Stimulated activated CD4-positive, alpha-beta T cell treated with anti-CD3 and anti-CD28 coated beads, Interleukin-12 subunit alpha, Interleukin-12 subunit beta, amount 100 ng/mL, for 48 hours (primary cell): ENCODE measurements at regions not wholly inside any gene's neighbourhood (a gene's known extent, or its start where the extent isn't known, plus 50 kb on each side); places are given as distances from the start of the nearest gene placed in this dataset.

Source experiments
- DNase-seq, 3 donors: peaks; one replicate each; pipeline ENCODE4 v3.0.0-alpha.2; 2020; ENCODE audit warnings: low read depth in 2 of 3, low spot score in 1 of 3

GRCh38 chr13:73684286-73684685 lies 449.9 kb downstream of the KLF12 start:
- no peak for DNase-seq

DNA sequence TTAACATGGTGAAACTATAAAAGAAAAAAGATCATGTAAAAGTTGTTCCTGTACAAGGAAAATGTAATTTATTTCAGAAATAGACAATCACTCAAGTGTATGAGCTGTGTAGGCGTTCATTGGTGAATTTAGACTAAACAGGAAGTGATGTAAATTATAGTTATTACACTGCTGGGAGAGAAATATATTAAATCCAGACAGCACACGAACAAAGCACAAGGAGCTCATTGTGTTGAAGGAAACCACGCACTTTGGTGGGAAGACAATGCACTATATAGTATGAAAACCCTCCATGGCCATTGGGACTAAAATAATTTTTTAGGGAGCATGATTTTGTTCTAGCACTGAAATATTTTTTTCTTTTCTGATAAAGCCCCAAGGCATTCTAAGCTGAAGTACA lies 450.5 kb downstream of the KLF12 start:
- no peak for DNase-seq

DNA sequence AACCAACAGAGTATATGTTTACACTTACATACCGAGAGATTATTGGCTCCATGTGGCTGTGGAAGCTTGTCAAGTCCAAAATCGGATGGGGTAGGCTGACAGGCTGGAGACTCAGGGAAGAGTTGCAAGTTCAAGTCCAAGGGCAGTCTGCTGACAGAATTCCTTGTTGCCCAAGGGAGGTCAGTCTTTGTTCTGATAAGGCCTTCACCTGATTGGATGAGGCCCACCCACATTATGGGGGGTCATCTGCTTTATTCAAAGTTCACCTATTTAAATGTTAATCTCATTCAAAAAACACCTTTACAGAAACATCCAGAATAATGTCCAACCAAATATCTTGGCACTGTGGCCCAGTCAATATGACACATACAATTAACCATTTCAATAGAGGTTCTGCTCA lies 452.4 kb downstream of the KLF12 start:
- no peak for DNase-seq

GRCh38 chr13:73681015-73681414 lies 453.2 kb downstream of the KLF12 start:
- no peak for DNase-seq

DNA sequence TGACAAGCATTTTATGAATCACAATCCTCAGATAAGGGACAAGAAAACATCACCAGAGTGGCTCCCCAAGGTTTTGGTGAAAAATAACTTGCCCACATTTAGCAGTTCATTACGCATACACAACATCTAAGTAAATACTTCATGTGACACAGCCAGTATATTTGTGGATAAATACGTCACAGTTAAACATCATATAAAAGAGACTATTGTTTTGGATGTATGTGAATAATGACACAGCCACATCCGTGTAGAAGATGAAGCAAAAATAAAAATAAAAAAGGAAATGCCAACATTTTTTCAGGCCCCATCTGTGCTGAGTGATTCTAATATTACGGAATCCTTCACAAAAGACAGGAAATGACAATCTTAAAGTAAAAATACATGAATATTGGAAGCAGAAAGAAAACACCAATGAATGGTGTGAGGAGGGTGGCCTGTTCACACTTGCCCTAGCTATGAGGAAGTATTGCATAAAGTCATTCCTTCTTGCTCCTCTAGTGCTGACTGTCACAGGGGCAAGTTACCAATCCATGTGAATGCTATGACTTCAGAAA lies 457.1 kb downstream of the KLF12 start:
- DNase-seq = no peak

GRCh38 chr13:73676550-73677047 lies 457.6 kb downstream of the KLF12 start:
- no peak for DNase-seq

DNA sequence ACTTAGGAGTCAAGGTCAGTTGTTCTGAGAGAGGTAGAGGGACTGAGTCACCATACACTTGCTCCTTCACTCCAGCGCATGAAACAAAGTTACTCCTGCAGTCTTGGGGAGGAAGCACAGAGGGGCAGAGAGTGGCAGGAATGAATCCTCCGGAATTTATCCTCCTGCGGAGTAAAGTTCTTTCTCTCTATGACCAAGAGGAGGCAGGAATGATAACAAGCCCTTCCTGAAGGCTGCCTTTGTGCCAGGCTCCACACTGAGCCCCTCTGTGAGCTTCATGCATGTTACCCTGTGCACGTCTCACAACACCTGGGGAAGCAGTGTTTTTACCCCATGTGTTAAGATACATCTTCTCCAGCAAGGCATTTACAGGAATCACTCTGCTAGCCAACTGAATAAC lies 458.4 kb downstream of the KLF12 start:
- DNase-seq = no peak

DNA sequence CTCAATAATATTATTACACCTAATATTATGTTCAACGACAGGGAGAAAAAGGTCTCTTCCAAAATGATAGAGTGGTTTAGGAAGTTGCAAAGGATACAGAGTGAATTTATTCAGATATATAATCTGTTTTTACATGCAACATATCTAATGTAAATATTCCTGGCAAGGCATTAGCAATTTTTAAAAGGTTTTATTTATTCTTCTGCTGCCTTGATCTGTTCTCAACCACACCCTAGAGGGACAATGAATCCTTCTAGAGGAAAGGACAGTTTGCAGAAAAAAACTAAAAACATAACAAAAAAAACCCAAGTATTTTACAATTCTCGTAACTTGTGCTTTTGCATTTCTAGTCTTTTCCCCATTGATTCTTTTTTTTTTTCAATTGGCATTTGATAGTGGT lies 459.6 kb downstream of the KLF12 start:
- no peak for DNase-seq

- no peak for DNase-seq
Observed at GRCh38 chr13:73673931-73674330, 460.3 kb downstream of the KLF12 start.

DNA sequence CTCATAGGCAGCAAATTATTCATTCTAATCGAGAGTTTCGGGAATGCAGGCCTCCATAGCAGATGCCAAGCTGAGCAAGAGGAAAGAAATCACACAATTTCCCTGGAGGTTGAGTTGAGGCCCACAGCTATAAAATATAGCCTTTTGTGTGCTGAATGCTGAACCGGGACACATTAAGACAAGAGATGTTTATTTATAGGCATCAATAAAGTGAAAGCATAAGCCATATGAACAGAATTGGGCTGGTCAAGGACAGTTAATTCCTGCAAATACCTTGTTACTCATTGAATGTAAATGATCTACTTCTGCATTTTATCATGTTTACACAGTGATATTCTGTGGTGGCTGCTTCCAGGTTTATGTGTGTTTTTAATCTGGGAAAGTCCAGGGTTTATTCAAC lies 461.7 kb downstream of the KLF12 start:
- DNase-seq = no peak

GRCh38 chr13:73671732-73672131 lies 462.5 kb downstream of the KLF12 start:
- DNase-seq = no peak

DNA sequence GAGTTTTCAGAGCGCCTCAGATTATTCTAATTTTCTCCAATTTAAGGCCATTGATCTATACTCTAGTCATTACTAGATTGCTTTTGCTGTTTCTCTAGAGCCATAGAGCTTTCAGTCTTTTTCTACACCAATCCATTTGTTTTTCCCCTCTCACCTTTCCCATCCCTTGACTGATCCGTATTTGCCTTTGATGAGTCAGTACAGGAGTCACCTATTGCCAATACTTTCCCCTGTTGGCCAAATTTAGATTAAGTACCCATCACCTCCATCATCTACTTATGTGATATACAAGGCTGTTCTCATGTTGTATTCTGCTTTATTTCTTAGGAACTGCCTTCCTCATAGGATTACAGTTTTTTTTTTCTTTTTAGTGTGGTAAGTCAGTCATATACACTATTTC lies 463.2 kb downstream of the KLF12 start:
- DNase-seq = no peak

GRCh38 chr13:73667756-73668155 lies 466.4 kb downstream of the KLF12 start:
- no peak for DNase-seq

DNA sequence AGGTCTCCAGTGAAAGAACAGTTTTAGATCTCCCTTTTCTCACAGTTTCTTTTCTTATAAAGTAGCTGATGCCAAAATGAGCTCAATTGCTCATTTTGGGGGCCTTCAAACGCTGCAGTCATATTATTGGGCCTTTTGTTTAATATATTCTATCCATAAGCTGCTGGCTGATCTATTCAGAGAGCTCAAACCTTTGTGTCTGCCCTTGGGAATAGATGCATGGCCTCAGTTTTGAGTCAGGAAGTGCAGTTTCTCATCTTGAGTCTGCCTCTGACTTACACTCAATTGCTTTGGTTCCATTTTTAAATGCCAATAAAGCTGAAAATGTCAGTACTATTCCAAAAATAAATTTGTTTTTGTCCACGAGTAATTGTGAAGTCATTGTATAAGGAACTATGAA lies 468.9 kb downstream of the KLF12 start:
- DNase-seq = no peak

GRCh38 chr13:73664851-73665250 lies 469.4 kb downstream of the KLF12 start:
- no peak for DNase-seq

GRCh38 chr13:73662833-73663232 lies 471.4 kb downstream of the KLF12 start:
- DNase-seq = no peak

GRCh38 chr13:73661687-73662425 lies 472.3 kb downstream of the KLF12 start:
- no peak for DNase-seq

DNA sequence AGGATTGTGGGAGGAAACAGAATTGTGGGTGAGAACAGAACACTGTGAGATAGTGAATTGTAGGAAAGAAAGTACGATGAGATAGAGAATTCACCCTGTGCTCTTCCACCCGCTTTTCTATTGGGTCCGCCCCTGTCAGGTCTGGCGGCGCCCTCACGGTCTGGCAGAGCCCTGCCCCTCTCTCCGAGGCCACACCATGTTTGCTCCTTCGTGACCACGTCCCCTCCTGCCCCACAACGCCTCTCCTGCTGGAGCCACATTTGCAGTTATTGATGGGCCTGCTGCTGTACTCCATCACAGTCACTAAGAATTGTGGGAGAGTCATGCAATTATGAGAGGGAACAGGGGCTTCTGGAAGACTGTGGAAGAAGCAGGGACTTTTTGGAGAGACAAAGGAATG lies 473.1 kb downstream of the KLF12 start:
- no peak for DNase-seq

DNA sequence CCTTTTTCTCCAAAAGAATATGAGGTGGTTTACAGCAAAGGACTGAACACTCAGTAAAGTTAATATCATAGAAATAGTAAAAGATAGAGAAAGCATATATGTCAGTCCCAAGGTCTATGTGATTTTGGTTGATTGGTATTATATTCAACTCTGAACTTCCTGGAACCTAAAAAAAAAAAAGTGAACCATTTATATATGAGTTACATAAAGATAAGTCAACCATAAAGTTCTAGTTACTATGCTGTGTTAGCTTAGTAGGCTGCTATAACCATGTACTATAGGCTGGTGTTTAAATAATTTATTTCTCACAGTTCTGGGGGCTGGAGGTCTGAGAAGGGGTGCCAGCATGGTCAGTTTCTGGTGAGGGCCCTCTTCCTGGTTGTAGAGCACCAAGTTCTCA lies 475.6 kb downstream of the KLF12 start:
- no peak for DNase-seq

GRCh38 chr13:73657821-73658540 lies 476.2 kb downstream of the KLF12 start:
- DNase-seq = no peak

- DNase-seq = no peak
Observed at GRCh38 chr13:73656863-73657262, 477.3 kb downstream of the KLF12 start.

- no peak for DNase-seq
Observed at GRCh38 chr13:73653688-73654087, 480.5 kb downstream of the KLF12 start.
